ENCODE measurements at regions not wholly inside any gene's neighbourhood (a gene's known extent, or its start where the extent isn't known, plus 50 kb on each side); places are given as distances from the start of the nearest gene placed in this dataset.

- no peak for TF ChIP-seq CTCF (IDR thresholded peaks at IDR 0.05; ENCODE audit: low read length)
- no peak for TF ChIP-seq EZH2phosphoT487 (IDR thresholded peaks at IDR 0.05; ENCODE audit: low read length)
- no peak for TF ChIP-seq EZH2 (optimal IDR thresholded peaks at IDR 0.05; ENCODE audit: low read depth, low read length)
These were observed 166.1 kb downstream of the MACROH2A1 start for GRCh38 chr5:135232958-135233357.
